ENCODE measurements at regions not wholly inside any gene's neighbourhood (a gene's known extent, or its start where the extent isn't known, plus 50 kb on each side); places are given as distances from the start of the nearest gene placed in this dataset.

GRCh38 chr6:131433927-131434326 is 139.1 kb upstream of the ARG1 start:
- TF ChIP-seq CTCF (IDR thresholded peaks at IDR 0.05; ENCODE audit: low read length) = no peak
- no peak for TF ChIP-seq EZH2 (IDR thresholded peaks at IDR 0.05; ENCODE audit: borderline replicate concordance, low read length)

Measured in OCI-LY1 (cell line).